Epidermal melanocyte (primary cell): ENCODE measurements at regions not wholly inside any gene's neighbourhood (a gene's known extent, or its start where the extent isn't known, plus 50 kb on each side); places are given as distances from the start of the nearest gene placed in this dataset.
"Not testable (repeated sequence)": the region's sequence is repeated elsewhere in the genome, so short reads cannot be mapped to it uniquely, and the experiment has no call there.

ENCODE experiments used
- DNase-seq: peaks from one replicate; pipeline ENCODE4 v3.0.0; 2011; ENCODE audit warnings: low spot score; ENCODE audit not compliant: insufficient read length

DNA sequence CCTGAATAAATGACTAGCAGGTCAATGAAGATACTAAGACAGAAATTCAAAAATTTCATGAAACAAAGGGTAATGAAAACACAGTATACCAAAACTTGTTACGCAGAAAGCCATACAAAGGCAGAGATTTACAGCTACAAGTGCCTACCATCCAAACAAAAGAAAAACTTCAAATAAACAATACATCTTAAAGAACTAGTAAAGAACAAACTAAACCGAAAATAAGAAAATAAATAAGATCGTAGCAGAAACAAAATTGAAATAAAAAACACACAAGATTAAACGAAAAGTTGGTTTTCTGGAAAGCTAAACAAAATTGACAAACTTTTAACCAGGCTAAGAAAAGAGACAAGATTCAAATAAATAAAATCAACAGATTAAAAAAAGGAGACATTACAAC is 51.5 kb downstream of the VPREB1 start:
- not testable (repeated sequence) for DNase-seq

- DNase-seq = not testable (repeated sequence)
Measured at GRCh38 chr22:22297159-22297793, 52.7 kb downstream of the VPREB1 start.

GRCh38 chr22:22297794-22298653 is 53.4 kb downstream of the VPREB1 start:
- not testable (repeated sequence) for DNase-seq

DNA sequence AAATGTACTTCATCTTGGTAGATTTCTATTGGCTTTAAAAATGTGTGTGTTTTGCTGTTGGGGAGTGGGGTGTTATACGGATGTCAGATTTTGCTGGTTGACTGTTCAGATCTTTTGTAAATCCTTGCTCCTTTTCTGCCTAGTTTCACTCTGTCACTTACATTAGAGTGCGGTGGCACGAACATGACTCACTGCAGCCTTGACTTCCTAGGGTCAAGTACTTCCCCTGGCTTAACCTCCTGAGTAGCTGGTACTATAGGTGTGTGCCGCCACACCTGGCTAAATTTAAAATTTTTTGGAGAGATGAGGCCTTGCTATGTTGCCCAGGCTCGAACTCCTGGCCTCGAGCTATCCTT is 54.0 kb downstream of the VPREB1 start:
- DNase-seq = not testable (repeated sequence)

GRCh38 chr22:22300511-22300910 is 55.9 kb downstream of the VPREB1 start:
- DNase-seq = not testable (repeated sequence)

- not testable (repeated sequence) for DNase-seq
Measured at GRCh38 chr22:22300946-22301345, 56.4 kb downstream of the VPREB1 start.

GRCh38 chr22:22316589-22316988 is 72.0 kb downstream of the VPREB1 start:
- DNase-seq = no peak

- DNase-seq = no peak
Measured at GRCh38 chr22:22318723-22319465, 74.3 kb downstream of the VPREB1 start.

DNA sequence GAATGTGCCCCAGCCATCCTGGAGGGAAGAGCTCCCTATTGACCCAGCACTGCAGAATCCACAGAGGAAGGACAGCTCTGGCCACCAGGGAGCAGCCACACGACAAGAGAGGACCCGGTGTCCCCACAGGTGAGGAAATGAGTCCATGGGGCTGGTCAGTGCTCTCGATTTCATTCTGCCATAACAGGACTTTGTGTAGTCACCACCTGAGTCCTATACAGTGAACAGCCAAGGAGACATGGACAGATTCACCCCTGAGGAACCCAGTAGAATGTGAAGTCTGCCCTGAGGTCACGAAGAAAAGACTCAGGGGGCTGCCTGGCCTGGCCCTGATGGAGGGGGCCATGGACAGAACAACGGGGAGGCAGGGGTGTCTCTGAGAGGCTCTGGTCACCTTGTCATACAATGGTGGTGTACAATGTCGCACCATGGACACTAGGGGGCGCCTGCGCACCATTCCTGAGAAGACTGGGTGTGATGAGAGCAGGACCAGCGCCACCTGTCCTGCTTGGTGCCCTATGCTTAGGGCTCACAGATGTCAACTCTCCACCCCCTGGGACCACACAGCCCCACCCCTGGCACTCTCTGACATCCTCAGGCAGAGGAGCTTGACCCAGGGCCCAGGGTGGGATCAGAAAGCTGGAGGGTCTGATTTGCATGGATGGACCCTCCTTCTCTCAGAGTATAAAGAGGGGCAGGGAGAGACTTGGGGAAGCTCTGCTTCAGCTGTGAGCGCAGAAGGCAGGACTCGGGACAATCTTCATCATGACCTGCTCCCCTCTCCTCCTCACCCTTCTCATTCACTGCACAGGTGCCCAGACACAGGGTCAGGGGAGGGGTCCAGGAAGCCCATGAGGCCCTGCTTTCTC is 77.4 kb downstream of the VPREB1 start:
- DNase-seq = not testable (repeated sequence)

GRCh38 chr22:22322792-22323191 is 78.2 kb downstream of the VPREB1 start:
- DNase-seq = no peak

DNA sequence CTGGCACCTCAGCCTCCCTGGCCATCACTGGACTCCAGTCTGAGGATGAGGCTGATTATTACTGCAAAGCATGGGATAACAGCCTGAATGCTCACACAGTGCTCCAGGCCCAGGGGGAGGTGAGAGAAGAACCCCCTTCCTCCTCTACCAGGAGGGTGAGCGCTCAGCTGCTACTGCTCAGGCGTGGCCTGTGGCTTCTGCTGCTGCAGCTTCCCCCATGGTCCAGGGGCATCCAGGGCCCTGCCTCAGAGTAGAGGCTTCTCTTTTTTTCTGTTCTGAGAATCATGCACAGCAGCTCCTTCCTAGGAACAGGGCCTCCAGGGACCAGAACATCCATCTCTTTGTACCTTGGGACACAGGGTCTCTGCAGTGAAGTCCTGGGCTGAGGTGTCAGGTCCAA is 83.1 kb downstream of the VPREB1 start:
- DNase-seq = no peak

DNA sequence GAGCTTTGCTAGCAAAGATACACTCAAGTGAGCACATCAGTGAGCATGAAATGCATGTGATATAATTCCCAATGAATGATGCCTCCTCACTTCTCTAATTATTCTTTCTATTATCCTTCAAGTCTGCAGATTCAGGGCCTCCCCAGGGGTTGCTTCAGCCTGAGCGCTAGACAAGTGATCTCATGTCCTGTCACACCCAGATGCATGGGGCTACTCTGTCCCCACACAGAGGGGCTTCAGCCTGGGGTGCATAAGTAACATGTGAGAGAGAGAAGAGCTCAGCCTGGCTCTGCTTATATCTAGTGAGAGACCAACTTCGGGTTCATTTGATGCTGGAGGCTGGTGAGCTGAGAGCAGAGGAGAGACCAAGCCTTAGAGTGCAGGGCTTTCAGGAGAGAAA is 85.2 kb downstream of the VPREB1 start:
- no peak for DNase-seq

DNA sequence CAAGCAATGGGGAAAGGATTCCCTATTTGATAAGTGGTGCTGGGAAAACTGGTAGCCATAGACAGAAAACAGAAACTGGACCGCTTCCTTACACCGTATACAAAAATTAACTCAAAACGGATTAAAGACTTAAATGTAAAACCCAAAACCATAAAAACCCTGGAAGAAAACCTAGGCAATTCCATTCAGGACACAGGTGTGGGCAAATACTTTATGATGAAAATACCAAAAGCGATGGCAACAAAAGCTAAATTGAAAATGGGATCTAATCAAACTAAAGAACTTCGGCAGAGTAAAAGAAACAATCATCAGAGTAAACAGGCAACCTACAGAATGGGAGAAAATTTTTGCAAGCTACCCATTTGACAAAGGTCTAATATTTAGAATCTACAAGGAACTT is 91.1 kb downstream of the VPREB1 start:
- not testable (repeated sequence) for DNase-seq

GRCh38 chr22:22336333-22336732 is 91.7 kb downstream of the VPREB1 start:
- DNase-seq = not testable (repeated sequence)

GRCh38 chr22:22338778-22339177 is 94.2 kb downstream of the VPREB1 start:
- not testable (repeated sequence) for DNase-seq

DNA sequence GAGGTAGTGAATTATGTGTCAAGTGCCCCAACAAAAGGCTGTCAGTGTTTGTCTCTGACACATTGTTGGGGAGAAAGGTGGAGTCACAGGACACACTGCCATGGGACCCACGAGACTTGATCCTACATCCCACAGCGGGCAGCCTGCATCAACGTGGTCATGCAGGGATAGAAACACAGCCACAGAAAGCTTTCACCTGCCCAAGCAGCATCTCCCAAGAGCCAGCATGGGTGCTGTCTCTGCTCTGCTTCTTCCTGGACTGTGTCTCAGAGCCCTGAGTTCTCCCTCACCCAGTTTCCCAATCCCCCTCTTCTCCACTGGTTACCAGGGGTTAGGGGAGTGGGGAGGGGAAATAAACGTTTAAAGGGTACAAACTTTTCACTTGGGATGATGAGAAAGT is 97.2 kb downstream of the VPREB1 start:
- DNase-seq = no peak

GRCh38 chr22:22342697-22343580 is 98.4 kb downstream of the VPREB1 start:
- DNase-seq = no peak

GRCh38 chr22:22343581-22344296 is 99.2 kb downstream of the VPREB1 start:
- no peak for DNase-seq

DNA sequence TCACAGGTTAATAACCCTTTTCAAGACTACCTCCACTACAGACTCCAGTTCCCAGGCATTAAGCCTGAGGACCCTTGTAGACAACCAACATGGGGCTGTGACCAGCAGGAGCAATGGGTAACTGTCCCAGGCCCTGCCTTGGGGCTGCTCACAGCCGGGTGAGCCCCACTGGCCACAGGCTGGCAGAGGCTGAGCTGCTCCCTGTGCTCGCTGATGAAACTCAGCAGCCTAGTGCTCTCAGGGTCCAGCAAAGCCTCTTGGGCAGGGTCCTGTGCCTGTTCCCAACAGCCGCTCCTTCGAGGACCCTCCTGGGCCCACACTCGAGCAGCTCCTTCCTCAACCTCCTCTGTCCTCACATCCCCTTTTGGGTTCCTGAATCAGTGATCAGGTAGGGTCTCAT is 99.8 kb downstream of the VPREB1 start:
- DNase-seq = no peak
